Fibroblast of mammary gland (primary cell): ENCODE measurements at regions not wholly inside any gene's neighbourhood (a gene's known extent, or its start where the extent isn't known, plus 50 kb on each side); places are given as distances from the start of the nearest gene placed in this dataset.

Source experiments
- DNase-seq: peaks from one replicate; pipeline ENCODE4 v3.0.0-alpha.2; 2010; ENCODE audit warnings: low read depth
- H3K4me3 ChIP-seq: 2 replicates; pipeline ENCODE4 v1.5.1; 2011; ENCODE audit warnings: low read depth, mild to moderate bottlenecking, low read length, moderate library complexity; ENCODE audit not compliant: control insufficient read depth
- CTCF ChIP-seq: conservative IDR thresholded peaks from 2 replicates; pipeline ENCODE4 v1.5.1; 2011; ENCODE audit warnings: low read depth, low read length, inconsistent platforms; ENCODE audit not compliant: control insufficient read depth, insufficient read depth

- TF ChIP-seq CTCF = no peak
- DNase-seq = no peak
- H3K4me3 ChIP-seq = no peak overlapping the region
Observed at GRCh38 chr5:147966829-147967228, 60.5 kb upstream of the C5orf46 start.

GRCh38 chr5:147966326-147966725 lies 60.0 kb upstream of the C5orf46 start:
- TF ChIP-seq CTCF = no peak
- DNase-seq = no peak
- H3K4me3 ChIP-seq = no peak overlapping the region

- DNase-seq = no peak
- no peak for TF ChIP-seq CTCF
- no peak overlapping the region for H3K4me3 ChIP-seq
Observed at GRCh38 chr5:147965715-147966114, 59.4 kb upstream of the C5orf46 start.

- no peak for TF ChIP-seq CTCF
- no peak for DNase-seq
- H3K4me3 ChIP-seq = no peak overlapping the region
Observed at GRCh38 chr5:147963948-147964693, 57.8 kb upstream of the C5orf46 start.

GRCh38 chr5:147963436-147963835 lies 57.1 kb upstream of the C5orf46 start:
- no peak for DNase-seq
- no peak overlapping the region for H3K4me3 ChIP-seq
- TF ChIP-seq CTCF = no peak

- DNase-seq = no peak
- H3K4me3 ChIP-seq = no peak overlapping the region
- TF ChIP-seq CTCF = no peak
Observed at GRCh38 chr5:147961208-147961749, 54.9 kb upstream of the C5orf46 start.
